ENCODE measurements at regions not wholly inside any gene's neighbourhood (a gene's known extent, or its start where the extent isn't known, plus 50 kb on each side); places are given as distances from the start of the nearest gene placed in this dataset.

GRCh38 chr2:58971511-58972360, 730.6 kb upstream of the FANCL start:
- Histone ChIP-seq H3K4me1 (ENCODE audit: control insufficient read depth in 2 of 2, insufficient read depth in 2 of 2, low read length in 2 of 2) (no peaks in the 10 kb centered on the region), H3K9me3 (ENCODE audit: control insufficient read depth in 2 of 2, insufficient read depth in 1 of 2, low read length in 1 of 2) (no peaks in the 10 kb centered on the region), H3K27ac (ENCODE audit: low read depth in 1 of 2, low read length in 1 of 2) (no peak overlapping the region), H3K4me3 (ENCODE audit: low read length in 2 of 2) (no peak overlapping the region), H3K27me3 (ENCODE audit: control insufficient read depth in 2 of 2, insufficient read depth in 1 of 2, low read length in 1 of 2) (no peaks in the 10 kb centered on the region), H3K36me3 (ENCODE audit: control insufficient read depth in 2 of 2, insufficient read depth in 2 of 2, low read length in 1 of 2) (no peaks in the 10 kb centered on the region)
- WGBS = 95% methylated on average over 14 of the region's 14 CpGs
- DNase-seq (ENCODE audit: low read depth in 6 of 9, low spot score in 9 of 9) = no peak

- Histone ChIP-seq H3K9me3 (ENCODE audit: control insufficient read depth in 2 of 2, insufficient read depth in 1 of 2, low read length in 1 of 2) (no peaks in the 10 kb centered on the region), H3K4me3 (ENCODE audit: low read length in 2 of 2) (no peak overlapping the region), H3K27me3 (ENCODE audit: control insufficient read depth in 2 of 2, insufficient read depth in 1 of 2, low read length in 1 of 2) (no peaks in the 10 kb centered on the region), H3K36me3 (ENCODE audit: control insufficient read depth in 2 of 2, insufficient read depth in 2 of 2, low read length in 1 of 2) (no peaks in the 10 kb centered on the region), H3K27ac (ENCODE audit: low read depth in 1 of 2, low read length in 1 of 2) (no peak overlapping the region), H3K4me1 (ENCODE audit: control insufficient read depth in 2 of 2, insufficient read depth in 2 of 2, low read length in 2 of 2) (no peaks in the 10 kb centered on the region)
- no peak for DNase-seq (ENCODE audit: low read depth in 6 of 9, low spot score in 9 of 9)
- WGBS = 99% methylated on average over 4 of the region's 4 CpGs
Measured at GRCh38 chr2:58970365-58970764, 729.2 kb upstream of the FANCL start.

GRCh38 chr2:58968885-58969284, 727.8 kb upstream of the FANCL start:
- WGBS = 98% methylated on average over 2 of the region's 2 CpGs
- Histone ChIP-seq H3K27ac (ENCODE audit: low read depth in 1 of 2, low read length in 1 of 2) (no peak overlapping the region), H3K4me3 (ENCODE audit: low read length in 2 of 2) (no peak overlapping the region), H3K4me1 (ENCODE audit: control insufficient read depth in 2 of 2, insufficient read depth in 2 of 2, low read length in 2 of 2) (no peaks in the 10 kb centered on the region), H3K36me3 (ENCODE audit: control insufficient read depth in 2 of 2, insufficient read depth in 2 of 2, low read length in 1 of 2) (no peaks in the 10 kb centered on the region), H3K9me3 (ENCODE audit: control insufficient read depth in 2 of 2, insufficient read depth in 1 of 2, low read length in 1 of 2) (no peaks in the 10 kb centered on the region), H3K27me3 (ENCODE audit: control insufficient read depth in 2 of 2, insufficient read depth in 1 of 2, low read length in 1 of 2) (no peaks in the 10 kb centered on the region)
- DNase-seq (ENCODE audit: low read depth in 6 of 9, low spot score in 9 of 9) = no peak

- WGBS = 95% methylated on average over 5 of the region's 5 CpGs
- H3K27me3 ChIP-seq (ENCODE audit: control insufficient read depth in 2 of 2, insufficient read depth in 1 of 2, low read length in 1 of 2) = no peaks in the 10 kb centered on the region
- H3K4me3 ChIP-seq (ENCODE audit: low read length in 2 of 2) = no peak overlapping the region
- H3K9me3 ChIP-seq (ENCODE audit: control insufficient read depth in 2 of 2, insufficient read depth in 1 of 2, low read length in 1 of 2) = no peaks in the 10 kb centered on the region
- H3K27ac ChIP-seq (ENCODE audit: low read depth in 1 of 2, low read length in 1 of 2) = no peak overlapping the region
- H3K4me1 ChIP-seq (ENCODE audit: control insufficient read depth in 2 of 2, insufficient read depth in 2 of 2, low read length in 2 of 2) = no peaks in the 10 kb centered on the region
- no peak for DNase-seq (ENCODE audit: low read depth in 6 of 9, low spot score in 9 of 9)
- H3K36me3 ChIP-seq (ENCODE audit: control insufficient read depth in 2 of 2, insufficient read depth in 2 of 2, low read length in 1 of 2) = no peaks in the 10 kb centered on the region
Measured at GRCh38 chr2:58967736-58968135, 726.6 kb upstream of the FANCL start.

- no peak overlapping the region for H3K4me3 ChIP-seq (ENCODE audit: low read length in 2 of 2)
- H3K27me3 ChIP-seq (ENCODE audit: control insufficient read depth in 2 of 2, insufficient read depth in 1 of 2, low read length in 1 of 2) = no peaks in the 10 kb centered on the region
- 92% methylated on average over 2 of the region's 2 CpGs for WGBS
- no peak overlapping the region for H3K27ac ChIP-seq (ENCODE audit: low read depth in 1 of 2, low read length in 1 of 2)
- H3K9me3 ChIP-seq (ENCODE audit: control insufficient read depth in 2 of 2, insufficient read depth in 1 of 2, low read length in 1 of 2) = no peaks in the 10 kb centered on the region
- H3K36me3 ChIP-seq (ENCODE audit: control insufficient read depth in 2 of 2, insufficient read depth in 2 of 2, low read length in 1 of 2) = no peaks in the 10 kb centered on the region
- no peak for DNase-seq (ENCODE audit: low read depth in 6 of 9, low spot score in 9 of 9)
- H3K4me1 ChIP-seq (ENCODE audit: control insufficient read depth in 2 of 2, insufficient read depth in 2 of 2, low read length in 2 of 2) = no peaks in the 10 kb centered on the region
Measured at GRCh38 chr2:58965602-58966001, 724.5 kb upstream of the FANCL start.

- no peak for DNase-seq (ENCODE audit: low read depth in 6 of 9, low spot score in 9 of 9)
- no peaks in the 10 kb centered on the region for H3K27me3 ChIP-seq (ENCODE audit: control insufficient read depth in 2 of 2, insufficient read depth in 1 of 2, low read length in 1 of 2)
Measured at GRCh38 chr2:58959996-58960395, 718.9 kb upstream of the FANCL start.

GRCh38 chr2:58957188-58957840, 716.2 kb upstream of the FANCL start:
- WGBS = 75% methylated on average over 4 of the region's 4 CpGs

More at GRCh38 chr2:58959996-58960395, 718.9 kb upstream of the FANCL start:
- no peaks in the 10 kb centered on the region for H3K36me3 ChIP-seq (ENCODE audit: control insufficient read depth in 2 of 2, insufficient read depth in 2 of 2, low read length in 1 of 2)
- WGBS = 95% methylated on average over 8 of the region's 8 CpGs
- H3K27ac ChIP-seq (ENCODE audit: low read depth in 1 of 2, low read length in 1 of 2) = no peak overlapping the region
- no peaks in the 10 kb centered on the region for H3K9me3 ChIP-seq (ENCODE audit: control insufficient read depth in 2 of 2, insufficient read depth in 1 of 2, low read length in 1 of 2)
- no peak overlapping the region for H3K4me3 ChIP-seq (ENCODE audit: low read length in 2 of 2)
- H3K4me1 ChIP-seq (ENCODE audit: control insufficient read depth in 2 of 2, insufficient read depth in 2 of 2, low read length in 2 of 2) = no peaks in the 10 kb centered on the region

GRCh38 chr2:58954880-58955385, 713.8 kb upstream of the FANCL start:
- 91% methylated on average over 11 of the region's 11 CpGs for WGBS
- Histone ChIP-seq H3K27me3 (ENCODE audit: control insufficient read depth in 2 of 2, insufficient read depth in 1 of 2, low read length in 1 of 2) (no peaks in the 10 kb centered on the region), H3K36me3 (ENCODE audit: control insufficient read depth in 2 of 2, insufficient read depth in 2 of 2, low read length in 1 of 2) (no peaks in the 10 kb centered on the region), H3K4me1 (ENCODE audit: control insufficient read depth in 2 of 2, insufficient read depth in 2 of 2, low read length in 2 of 2) (no peaks in the 10 kb centered on the region), H3K4me3 (ENCODE audit: low read length in 2 of 2) (no peak overlapping the region), H3K27ac (ENCODE audit: low read depth in 1 of 2, low read length in 1 of 2) (no peak overlapping the region), H3K9me3 (ENCODE audit: control insufficient read depth in 2 of 2, insufficient read depth in 1 of 2, low read length in 1 of 2) (no peaks in the 10 kb centered on the region)
- no peak for DNase-seq (ENCODE audit: low read depth in 6 of 9, low spot score in 9 of 9)

More at GRCh38 chr2:58957188-58957840, 716.2 kb upstream of the FANCL start:
- Histone ChIP-seq H3K36me3 (ENCODE audit: control insufficient read depth in 2 of 2, insufficient read depth in 2 of 2, low read length in 1 of 2) (no peaks in the 10 kb centered on the region), H3K9me3 (ENCODE audit: control insufficient read depth in 2 of 2, insufficient read depth in 1 of 2, low read length in 1 of 2) (no peaks in the 10 kb centered on the region), H3K4me1 (ENCODE audit: control insufficient read depth in 2 of 2, insufficient read depth in 2 of 2, low read length in 2 of 2) (no peaks in the 10 kb centered on the region), H3K27me3 (ENCODE audit: control insufficient read depth in 2 of 2, insufficient read depth in 1 of 2, low read length in 1 of 2) (no peaks in the 10 kb centered on the region), H3K27ac (ENCODE audit: low read depth in 1 of 2, low read length in 1 of 2) (no peak overlapping the region), H3K4me3 (ENCODE audit: low read length in 2 of 2) (no peak overlapping the region)
- DNase-seq (ENCODE audit: low read depth in 6 of 9, low spot score in 9 of 9) = no peak

- Histone ChIP-seq H3K4me3 (ENCODE audit: low read length in 2 of 2) (no peak overlapping the region), H3K4me1 (ENCODE audit: control insufficient read depth in 2 of 2, insufficient read depth in 2 of 2, low read length in 2 of 2) (no peaks in the 10 kb centered on the region), H3K36me3 (ENCODE audit: control insufficient read depth in 2 of 2, insufficient read depth in 2 of 2, low read length in 1 of 2) (no peaks in the 10 kb centered on the region), H3K27me3 (ENCODE audit: control insufficient read depth in 2 of 2, insufficient read depth in 1 of 2, low read length in 1 of 2) (no peaks in the 10 kb centered on the region), H3K9me3 (ENCODE audit: control insufficient read depth in 2 of 2, insufficient read depth in 1 of 2, low read length in 1 of 2) (no peaks in the 10 kb centered on the region), H3K27ac (ENCODE audit: low read depth in 1 of 2, low read length in 1 of 2) (no peak overlapping the region)
- no peak for DNase-seq (ENCODE audit: low read depth in 6 of 9, low spot score in 9 of 9)
- WGBS = 98% methylated on average over 3 of the region's 3 CpGs
Measured at GRCh38 chr2:58951722-58952121, 710.6 kb upstream of the FANCL start.
